IPS DF 6.9 (cell line): ENCODE measurements at regions not wholly inside any gene's neighbourhood (a gene's known extent, or its start where the extent isn't known, plus 50 kb on each side); places are given as distances from the start of the nearest gene placed in this dataset.

Experiments
- DNase-seq: peaks from one replicate; pipeline ENCODE4 v3.0.0-alpha.2; 2013; ENCODE audit warnings: low read depth, low spot score
- H3K27ac ChIP-seq: one replicate; pipeline ENCODE4 v1.5.1; 2013; ENCODE audit warnings: low read length, control low read depth
- H3K27me3 ChIP-seq: 2 replicates; pipeline ENCODE4 v1.6.1; 2013; ENCODE audit warnings: mild to moderate bottlenecking, low read length; ENCODE audit not compliant: control insufficient read depth, insufficient read depth
- H3K36me3 ChIP-seq: 2 replicates; pipeline ENCODE4 v1.6.1; 2013; ENCODE audit warnings: low read length; ENCODE audit not compliant: control insufficient read depth, insufficient read depth
- H3K4me1 ChIP-seq: 2 replicates; pipeline ENCODE4 v1.6.1; 2013; ENCODE audit warnings: low read length; ENCODE audit not compliant: control insufficient read depth, insufficient read depth
- H3K4me3 ChIP-seq: 2 replicates; pipeline ENCODE4 v1.5.1; 2013; ENCODE audit warnings: mild to moderate bottlenecking, low read length
- H3K9me3 ChIP-seq: 2 replicates; pipeline ENCODE4 v1.6.1; 2013; ENCODE audit warnings: low read length, inconsistent platforms; ENCODE audit not compliant: control insufficient read depth, insufficient read depth
- WGBS: extraction: QIAGEN DNeasy Blood & Tissue Kit; methylation state at CpG from one replicate; pipeline ENCODE4 v1.1.7; 2013; ENCODE audit warnings: mixed read lengths, missing lambda C conversion rate; ENCODE audit not compliant: insufficient read length, insufficient coverage; 5-methylcytosine and 5-hydroxymethylcytosine counted together

DNA sequence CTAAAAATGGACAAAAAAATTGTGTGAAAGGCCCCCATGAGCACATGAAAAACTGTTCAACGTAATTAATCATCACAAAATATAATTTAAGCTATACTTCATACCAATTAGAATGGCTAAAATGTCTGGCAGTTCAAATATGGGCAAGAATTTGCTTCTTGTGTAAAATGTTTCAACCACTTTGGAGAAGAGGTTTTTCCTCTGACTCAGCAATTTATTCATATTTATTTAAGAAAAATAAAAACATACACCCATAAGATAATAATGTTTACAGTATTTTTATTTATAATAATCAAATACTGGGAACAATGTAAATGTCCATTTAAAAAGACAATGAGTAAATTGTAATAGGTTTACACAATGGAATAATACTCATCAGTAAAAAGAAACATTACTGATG lies 395.1 kb upstream of the KHDRBS2 start:
- no CpG with 5 or more reads among the region's 1 CpG for WGBS
- Histone ChIP-seq H3K4me1 (no peaks in the 10 kb centered on the region), H3K27me3 (no peaks in the 10 kb centered on the region), H3K36me3 (no peaks in the 10 kb centered on the region), H3K9me3 (no peaks in the 10 kb centered on the region), H3K27ac (no peak overlapping the region), H3K4me3 (no peak overlapping the region)
- no peak for DNase-seq

DNA sequence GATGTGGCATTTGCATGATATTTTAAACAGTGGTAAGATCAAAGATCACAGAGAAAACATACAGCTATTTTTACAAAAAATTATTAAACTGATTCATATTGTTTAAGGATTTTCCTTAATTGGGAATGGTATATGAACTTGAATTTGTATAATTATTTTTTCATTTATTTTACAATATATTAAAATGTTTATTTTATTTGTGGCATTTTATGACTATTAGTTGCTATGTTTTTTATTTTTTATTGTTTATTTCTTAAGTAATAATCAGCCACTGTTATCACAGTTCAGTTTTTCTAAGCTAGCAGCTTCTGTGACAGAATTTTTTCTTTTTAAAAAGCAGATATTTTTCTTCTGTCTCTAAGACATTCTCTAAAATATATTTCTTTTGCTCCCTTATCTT lies 387.0 kb upstream of the KHDRBS2 start:
- no peaks in the 10 kb centered on the region for H3K36me3 ChIP-seq
- H3K4me1 ChIP-seq = no peaks in the 10 kb centered on the region
- no peak for DNase-seq
- no peaks in the 10 kb centered on the region for H3K9me3 ChIP-seq
- H3K27ac ChIP-seq = no peak overlapping the region
- no peak overlapping the region for H3K4me3 ChIP-seq
- no peaks in the 10 kb centered on the region for H3K27me3 ChIP-seq

DNA sequence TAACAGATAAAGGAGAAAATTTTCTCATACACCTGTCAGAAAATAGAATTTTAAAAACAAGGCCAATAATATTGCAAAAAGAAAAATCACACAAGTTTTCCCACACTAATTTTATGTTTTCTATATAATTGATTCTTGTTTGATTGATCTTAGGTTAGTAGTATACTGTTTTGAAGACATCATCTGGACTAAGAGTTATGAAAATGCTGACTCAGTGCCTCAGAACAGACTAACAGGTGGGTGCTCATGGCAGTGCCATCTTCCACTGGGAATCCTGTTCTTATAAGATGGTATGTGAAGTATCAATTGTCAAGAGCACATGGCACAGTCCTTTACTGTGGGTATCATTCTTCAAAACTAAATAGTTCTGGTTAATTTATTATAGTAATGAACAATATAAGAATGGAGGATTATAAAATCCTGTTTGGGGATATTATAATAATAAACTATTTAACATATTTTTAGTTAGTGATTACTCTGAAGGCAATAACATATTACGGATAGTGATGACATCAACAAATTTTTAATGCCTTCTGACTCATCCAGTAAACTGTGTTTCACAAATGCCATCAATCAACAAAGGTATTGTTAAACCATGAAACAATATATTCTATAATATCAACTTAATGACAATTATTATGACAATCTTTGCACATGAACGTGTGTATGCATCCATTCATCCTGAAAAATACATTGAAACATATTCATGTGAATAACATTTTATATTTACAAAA lies 384.6 kb upstream of the KHDRBS2 start:
- Histone ChIP-seq H3K27me3 (no peaks in the 10 kb centered on the region), H3K4me1 (no peaks in the 10 kb centered on the region), H3K9me3 (no peaks in the 10 kb centered on the region), H3K27ac (no peak overlapping the region), H3K4me3 (no peak overlapping the region), H3K36me3 (no peaks in the 10 kb centered on the region)
- no peak for DNase-seq
- no CpG with 5 or more reads among the region's 2 CpGs for WGBS

DNA sequence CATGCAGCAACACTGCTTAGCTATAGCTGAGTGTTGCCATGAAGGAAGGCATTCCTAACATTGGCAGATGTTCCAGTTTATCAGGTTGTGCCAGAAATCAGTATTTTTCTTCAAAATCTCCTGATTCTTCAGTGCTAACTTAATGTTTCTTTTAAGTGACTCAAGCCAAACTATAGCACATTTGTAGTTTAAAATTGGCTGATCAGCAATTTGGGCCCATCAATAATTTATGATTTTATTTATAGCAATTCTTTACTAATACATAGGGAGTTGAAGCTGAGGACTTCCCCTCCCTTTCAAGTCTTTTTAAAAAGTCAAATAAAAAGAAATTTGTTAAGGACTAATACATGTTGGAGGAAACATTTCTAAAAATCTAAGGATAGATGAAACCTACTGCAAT lies 383.8 kb upstream of the KHDRBS2 start:
- DNase-seq = no peak
- Histone ChIP-seq H3K9me3 (no peaks in the 10 kb centered on the region), H3K4me1 (no peaks in the 10 kb centered on the region), H3K36me3 (no peaks in the 10 kb centered on the region), H3K27ac (no peak overlapping the region), H3K4me3 (no peak overlapping the region), H3K27me3 (no peaks in the 10 kb centered on the region)

DNA sequence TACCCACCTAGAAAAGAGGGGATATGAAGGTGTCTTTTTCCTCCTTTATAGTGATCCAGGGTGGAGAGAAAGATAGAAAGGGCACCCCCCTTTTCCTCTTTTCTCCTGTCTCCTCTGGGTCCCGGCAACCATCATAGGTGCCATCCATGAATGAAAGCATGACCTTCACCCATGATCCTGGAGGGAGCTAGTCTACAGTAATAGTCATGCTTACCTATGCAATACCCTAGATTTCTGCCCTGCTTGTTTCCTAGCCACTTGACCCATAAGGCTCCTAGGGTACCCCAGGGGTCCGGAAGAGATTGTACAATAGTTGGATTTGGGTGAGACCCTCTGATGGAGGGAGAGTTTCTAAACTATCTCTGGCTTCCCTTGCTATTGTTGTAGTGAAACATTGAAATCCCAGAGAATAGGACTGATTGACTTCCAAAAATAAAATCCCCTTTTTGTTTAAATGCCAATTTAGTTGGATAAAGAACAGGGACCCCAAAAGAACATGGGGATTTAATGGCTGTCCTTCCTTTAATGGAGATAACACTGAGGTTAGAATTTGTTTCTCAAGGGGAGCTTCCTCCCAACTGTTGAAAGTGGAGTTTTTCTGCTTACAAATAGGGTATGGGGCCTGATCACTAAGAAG lies 366.8 kb upstream of the KHDRBS2 start:
- no peaks in the 10 kb centered on the region for H3K36me3 ChIP-seq
- no peaks in the 10 kb centered on the region for H3K4me1 ChIP-seq
- DNase-seq = peak; percentile 9
- peaks cover 2% of the 10 kb centered on the region; the same call in 1 of the 2 replicates for H3K9me3 ChIP-seq
- H3K27me3 ChIP-seq = no peaks in the 10 kb centered on the region
- no CpG with 5 or more reads among the region's 2 CpGs for WGBS
- no peak overlapping the region for H3K27ac ChIP-seq
- no peak overlapping the region for H3K4me3 ChIP-seq

DNA sequence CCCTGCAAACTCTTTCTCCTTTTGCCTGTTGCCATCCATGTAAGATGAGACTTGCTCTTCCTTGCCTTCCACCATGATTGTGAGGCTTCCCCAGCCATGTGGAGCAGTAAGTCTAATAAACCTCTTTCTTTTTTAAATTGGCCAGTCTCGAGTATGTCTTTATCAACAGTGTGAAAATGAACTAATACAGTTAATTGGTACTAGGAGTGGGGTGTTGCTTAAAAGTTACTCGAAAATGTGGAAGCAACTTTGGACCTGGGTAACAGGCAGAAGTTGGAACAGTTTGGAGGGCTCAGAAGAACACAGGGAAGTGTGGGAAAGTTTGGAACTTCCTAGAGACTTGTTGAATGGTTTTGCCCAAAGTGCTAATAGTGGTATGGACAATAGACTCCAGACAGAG lies 359.2 kb upstream of the KHDRBS2 start:
- H3K9me3 ChIP-seq = no peaks in the 10 kb centered on the region; the same call in 1 of the 2 replicates
- H3K4me3 ChIP-seq = no peak overlapping the region
- H3K27me3 ChIP-seq = no peaks in the 10 kb centered on the region
- no peak overlapping the region for H3K27ac ChIP-seq
- no peak for DNase-seq
- H3K36me3 ChIP-seq = no peaks in the 10 kb centered on the region
- WGBS = no CpG with 5 or more reads among the region's 2 CpGs
- H3K4me1 ChIP-seq = no peaks in the 10 kb centered on the region

DNA sequence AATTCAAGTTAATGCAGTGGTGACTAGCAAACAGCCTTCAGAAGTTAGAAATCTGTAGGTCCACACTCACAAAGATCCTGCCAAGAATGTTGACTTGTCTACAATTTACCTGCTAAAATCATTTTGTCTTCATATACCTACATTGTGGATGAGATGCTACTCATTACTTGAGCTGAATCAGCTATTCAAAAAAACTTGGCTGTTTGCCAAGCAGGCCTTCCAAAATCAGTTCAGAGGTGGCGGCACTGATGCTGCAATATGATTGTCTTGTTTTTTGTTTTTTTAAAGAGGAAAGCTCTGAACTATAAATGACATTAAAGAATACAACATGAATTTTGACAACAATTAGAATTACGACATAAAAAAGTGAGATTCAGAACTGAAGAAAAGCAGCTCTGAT lies 354.7 kb upstream of the KHDRBS2 start:
- H3K36me3 ChIP-seq = no peaks in the 10 kb centered on the region
- no peaks in the 10 kb centered on the region; the same call in 1 of the 2 replicates for H3K9me3 ChIP-seq
- no peaks in the 10 kb centered on the region for H3K27me3 ChIP-seq
- H3K27ac ChIP-seq = no peak overlapping the region
- H3K4me3 ChIP-seq = no peak overlapping the region
- DNase-seq = no peak
- no peaks in the 10 kb centered on the region for H3K4me1 ChIP-seq
- WGBS = no CpG with 5 or more reads among the region's 2 CpGs

DNA sequence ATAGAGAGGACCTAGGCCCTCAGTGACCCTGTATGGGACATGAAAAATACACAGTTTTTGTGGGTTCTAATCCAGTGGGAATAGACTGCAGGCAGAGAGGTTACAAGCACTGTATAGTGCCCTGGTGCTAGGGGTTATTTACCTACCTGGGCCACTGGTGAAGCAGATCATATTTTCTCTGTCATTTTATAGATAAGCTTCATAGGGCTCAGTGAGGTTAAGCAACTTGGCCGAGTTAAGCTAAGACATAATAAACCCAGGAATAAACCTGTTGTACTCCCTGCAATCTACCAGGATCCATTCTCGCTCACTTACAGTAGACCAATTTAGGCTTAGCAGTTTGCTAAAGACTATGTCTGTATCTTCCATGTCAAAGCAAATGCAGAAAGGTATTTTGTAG lies 340.6 kb upstream of the KHDRBS2 start:
- Histone ChIP-seq H3K36me3 (no peaks in the 10 kb centered on the region), H3K27me3 (no peaks in the 10 kb centered on the region), H3K9me3 (no peaks in the 10 kb centered on the region), H3K4me1 (no peaks in the 10 kb centered on the region), H3K4me3 (no peak overlapping the region), H3K27ac (no peak overlapping the region)
- no peak for DNase-seq
- WGBS = no CpG with 5 or more reads among the region's 2 CpGs

DNA sequence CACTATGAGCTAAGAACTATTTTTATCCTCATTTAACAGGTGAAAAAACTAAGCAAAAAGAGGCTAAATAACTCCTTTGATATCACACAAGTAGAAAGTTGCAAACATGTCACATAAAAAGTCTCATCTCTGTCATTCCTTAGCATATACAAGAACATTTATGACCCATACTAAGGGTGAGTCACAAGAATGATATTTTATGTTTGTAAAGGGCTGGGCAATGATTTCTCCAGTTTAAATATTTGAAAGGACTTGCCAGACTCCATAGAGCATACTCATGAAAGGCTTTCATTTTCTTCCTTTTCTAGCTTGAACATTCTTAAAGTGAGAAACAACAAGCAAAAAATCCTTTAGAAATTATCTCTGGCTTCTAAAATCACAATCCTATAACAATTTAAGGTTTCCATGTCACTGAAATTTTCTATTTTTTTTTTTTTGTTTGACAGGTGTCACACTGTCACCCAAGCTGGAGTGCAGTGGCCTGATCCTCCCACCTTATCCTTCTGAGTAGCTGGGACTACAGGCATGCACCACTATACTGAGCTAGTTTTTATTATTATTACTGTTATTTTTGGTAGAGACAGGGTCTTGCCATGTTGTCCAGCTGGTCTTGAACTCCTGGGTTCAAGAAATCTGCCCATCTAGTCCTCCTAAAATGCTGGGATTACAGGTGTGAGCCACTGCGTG lies 338.0 kb upstream of the KHDRBS2 start:
- WGBS = no CpG with 5 or more reads among the region's 1 CpG
- Histone ChIP-seq H3K4me3 (no peak overlapping the region), H3K9me3 (no peaks in the 10 kb centered on the region), H3K4me1 (no peaks in the 10 kb centered on the region), H3K27me3 (no peaks in the 10 kb centered on the region), H3K36me3 (no peaks in the 10 kb centered on the region), H3K27ac (no peak overlapping the region)
- DNase-seq = no peak

DNA sequence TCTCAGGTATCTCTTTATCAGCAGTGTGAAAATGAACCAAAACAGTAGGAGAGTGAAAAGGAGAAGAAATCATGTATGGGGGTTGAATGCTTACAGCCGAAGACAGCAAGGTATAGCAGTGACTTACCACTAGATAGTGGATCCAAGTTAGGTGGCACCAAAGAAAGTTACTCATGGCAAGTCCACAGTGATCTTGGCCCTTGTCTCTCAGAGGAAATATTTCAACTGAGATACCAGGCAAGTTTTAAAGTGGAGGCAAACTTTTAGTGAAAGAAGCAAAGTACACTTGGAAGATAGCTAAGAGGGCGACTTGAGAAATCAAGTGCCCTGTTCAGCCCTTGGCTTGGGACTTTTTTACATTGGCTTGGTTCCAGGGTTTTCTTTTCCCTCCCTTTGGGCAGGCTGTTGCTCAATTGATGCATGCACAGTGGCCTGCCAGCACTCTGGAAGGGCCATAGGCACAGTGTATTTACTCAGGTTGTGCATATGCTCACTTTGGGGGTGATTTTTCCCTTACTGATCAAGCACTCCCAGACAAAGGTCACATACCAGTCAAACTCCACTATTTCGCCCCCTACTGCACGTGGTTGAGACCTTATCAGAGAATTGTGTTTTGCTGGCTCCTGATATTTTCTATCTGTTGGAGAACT lies 329.5 kb upstream of the KHDRBS2 start:
- Histone ChIP-seq H3K4me3 (no peak overlapping the region), H3K27me3 (no peaks in the 10 kb centered on the region; the same call in 1 of the 2 replicates), H3K9me3 (no peaks in the 10 kb centered on the region; the same call in 1 of the 2 replicates), H3K27ac (no peak overlapping the region), H3K36me3 (no peaks in the 10 kb centered on the region), H3K4me1 (no peaks in the 10 kb centered on the region)
- no CpG with 5 or more reads among the region's 4 CpGs for WGBS
- DNase-seq = no peak
